ENCODE measurements at regions not wholly inside any gene's neighbourhood (a gene's known extent, or its start where the extent isn't known, plus 50 kb on each side); places are given as distances from the start of the nearest gene placed in this dataset.

GRCh38 chr3:117358717-117359314, 649.2 kb downstream of the TUSC7 start:
- intact Hi-C loops (cut with micrococcal nuclease; ENCODE audit: unreplicated experiment), result no loop called here
- CTCF ChIA-PET, result no interaction called here

GRCh38 chr3:117366574-117366973, 657.0 kb downstream of the TUSC7 start:
- intact Hi-C loops (cut with micrococcal nuclease; ENCODE audit: unreplicated experiment), result no loop called here
- CTCF ChIA-PET, result no interaction called here
- BruUV-seq (replicated peaks), result no TSS peak
- Mint-ChIP-seq H3K36me3 (ENCODE audit: insufficient read depth, unreplicated experiment) (no peaks in the 10 kb centered on the region), H3K4me1 (ENCODE audit: low read depth, unreplicated experiment) (no peaks in the 10 kb centered on the region), H3K9me3 (ENCODE audit: low read depth, unreplicated experiment) (peaks cover under 1% of the 10 kb centered on the region), H3K4me3 (ENCODE audit: low read depth, unreplicated experiment) (no peak overlapping the region), H3K27me3 (ENCODE audit: unreplicated experiment) (no peaks in the 10 kb centered on the region), H3K27ac (ENCODE audit: unreplicated experiment) (no peak overlapping the region)
- no peak for DNase-seq
- TF ChIP-seq CTCF (IDR thresholded peaks at IDR 0.05; ENCODE audit: unreplicated experiment), result no peak

More at GRCh38 chr3:117358717-117359314, 649.2 kb downstream of the TUSC7 start:
- Mint-ChIP-seq H3K9me3 (ENCODE audit: low read depth, unreplicated experiment) (peaks cover 2% of the 10 kb centered on the region), H3K4me1 (ENCODE audit: low read depth, unreplicated experiment) (no peaks in the 10 kb centered on the region), H3K27ac (ENCODE audit: unreplicated experiment) (no peak overlapping the region), H3K4me3 (ENCODE audit: low read depth, unreplicated experiment) (no peak overlapping the region), H3K27me3 (ENCODE audit: unreplicated experiment) (no peaks in the 10 kb centered on the region), H3K36me3 (ENCODE audit: insufficient read depth, unreplicated experiment) (no peaks in the 10 kb centered on the region)
- TF ChIP-seq CTCF (IDR thresholded peaks at IDR 0.05; ENCODE audit: unreplicated experiment), result no peak
- DNase-seq, result no peak
- no TSS peak for BruUV-seq (replicated peaks)

GRCh38 chr3:117367861-117368260, 658.3 kb downstream of the TUSC7 start:
- TF ChIP-seq CTCF (IDR thresholded peaks at IDR 0.05; ENCODE audit: unreplicated experiment), result no peak
- H3K36me3 Mint-ChIP-seq (ENCODE audit: insufficient read depth, unreplicated experiment), result no peaks in the 10 kb centered on the region
- H3K27me3 Mint-ChIP-seq (ENCODE audit: unreplicated experiment), result no peaks in the 10 kb centered on the region
- H3K4me1 Mint-ChIP-seq (ENCODE audit: low read depth, unreplicated experiment), result no peaks in the 10 kb centered on the region
- H3K4me3 Mint-ChIP-seq (ENCODE audit: low read depth, unreplicated experiment), result no peak overlapping the region
- CTCF ChIA-PET, result interaction anchor here (0.6 kb wide), 1 partner anchor 11 kb away, joined by 3 read pairs; no protein-coding TSS in a partner anchor
- BruUV-seq (replicated peaks), result no TSS peak
- no peaks in the 10 kb centered on the region for H3K9me3 Mint-ChIP-seq (ENCODE audit: low read depth, unreplicated experiment)
- H3K27ac Mint-ChIP-seq (ENCODE audit: unreplicated experiment), result no peak overlapping the region
- no peak for DNase-seq
- intact Hi-C loops (cut with micrococcal nuclease; ENCODE audit: unreplicated experiment), result no loop called here

GRCh38 chr3:117380631-117381030, 671.1 kb downstream of the TUSC7 start:
- Mint-ChIP-seq H3K4me1 (ENCODE audit: low read depth, unreplicated experiment) (no peaks in the 10 kb centered on the region), H3K27me3 (ENCODE audit: unreplicated experiment) (no peaks in the 10 kb centered on the region), H3K9me3 (ENCODE audit: low read depth, unreplicated experiment) (no peaks in the 10 kb centered on the region), H3K36me3 (ENCODE audit: insufficient read depth, unreplicated experiment) (no peaks in the 10 kb centered on the region), H3K4me3 (ENCODE audit: low read depth, unreplicated experiment) (no peak overlapping the region), H3K27ac (ENCODE audit: unreplicated experiment) (no peak overlapping the region)
- no peak for TF ChIP-seq CTCF (IDR thresholded peaks at IDR 0.05; ENCODE audit: unreplicated experiment)
- CTCF ChIA-PET, result no interaction called here
- intact Hi-C loops (cut with micrococcal nuclease; ENCODE audit: unreplicated experiment), result no loop called here
- BruUV-seq (replicated peaks), result no TSS peak
- no peak for DNase-seq
